HG03095 (cell line): ENCODE measurements at regions not wholly inside any gene's neighbourhood (a gene's known extent, or its start where the extent isn't known, plus 50 kb on each side); places are given as distances from the start of the nearest gene placed in this dataset.

Experiments used
- ATAC-seq: cut with Tn5 transposase; IDR thresholded peaks from one replicate; pipeline ENCODE4 v1.9.1; 2021; ENCODE audit warnings: moderate library complexity; ENCODE audit not compliant: unreplicated experiment

- ATAC-seq: no peak
These were observed 192.1 kb upstream of the MGMT start for GRCh38 chr10:129274748-129275474.

- no peak for ATAC-seq
These were observed 191.2 kb upstream of the MGMT start for GRCh38 chr10:129275886-129276285.

GRCh38 chr10:129277084-129277483 is 190.0 kb upstream of the MGMT start:
- ATAC-seq: no peak

- no peak for ATAC-seq
These were observed 189.2 kb upstream of the MGMT start for GRCh38 chr10:129277841-129278240.

- no peak for ATAC-seq
These were observed 188.4 kb upstream of the MGMT start for GRCh38 chr10:129278686-129279085.

- no peak for ATAC-seq
These were observed 187.4 kb upstream of the MGMT start for GRCh38 chr10:129279446-129280154.

- no peak for ATAC-seq
These were observed 186.9 kb upstream of the MGMT start for GRCh38 chr10:129280155-129280502.

GRCh38 chr10:129280908-129281586 is 186.0 kb upstream of the MGMT start:
- no peak for ATAC-seq

GRCh38 chr10:129285459-129285858 is 181.6 kb upstream of the MGMT start:
- no peak for ATAC-seq

GRCh38 chr10:129288999-129289584 is 177.9 kb upstream of the MGMT start:
- ATAC-seq: no peak

- ATAC-seq: no peak
These were observed 172.9 kb upstream of the MGMT start for GRCh38 chr10:129293991-129294700.

GRCh38 chr10:129294944-129295343 is 172.1 kb upstream of the MGMT start:
- ATAC-seq: no peak

GRCh38 chr10:129305046-129305445 is 162.0 kb upstream of the MGMT start:
- ATAC-seq: no peak

- no peak for ATAC-seq
These were observed 159.9 kb upstream of the MGMT start for GRCh38 chr10:129307141-129307540.

- ATAC-seq: no peak
These were observed 158.0 kb upstream of the MGMT start for GRCh38 chr10:129308953-129309564.

- ATAC-seq: no peak
These were observed 157.5 kb upstream of the MGMT start for GRCh38 chr10:129309565-129309964.

- no peak for ATAC-seq
These were observed 156.2 kb upstream of the MGMT start for GRCh38 chr10:129310881-129311280.

GRCh38 chr10:129319934-129320333 is 147.1 kb upstream of the MGMT start:
- ATAC-seq: no peak

GRCh38 chr10:129320340-129320739 is 146.7 kb upstream of the MGMT start:
- ATAC-seq: no peak

- no peak for ATAC-seq
These were observed 145.3 kb upstream of the MGMT start for GRCh38 chr10:129321727-129322126.
